HEK293 (cell line): ENCODE measurements at regions not wholly inside any gene's neighbourhood (a gene's known extent, or its start where the extent isn't known, plus 50 kb on each side); places are given as distances from the start of the nearest gene placed in this dataset.

Source experiments
- CTCF ChIA-PET: fragments of 350-600 bp; formaldehyde crosslinking; extraction: SDS; loops from one replicate; lab custom pipeline; 2021; ENCODE audit warnings: antibody characterized with exemption; lab: Yijun Ruan, JAX
- POLR2A ChIA-PET: fragments of 300-600 bp; formaldehyde crosslinking; extraction: SDS; loops from one replicate; lab custom pipeline; 2020; ENCODE audit warnings: antibody characterized with exemption, inconsistent platforms; lab: Yijun Ruan, JAX
- H3K27ac ChIP-seq: fragments of 200-500 bp; sonication (Bioruptor generic); 2 replicates; pipeline ENCODE4 v1.5.1; 2014; ENCODE audit warnings: low read depth, low read length, control low read depth, inconsistent platforms; ENCODE audit errors: extremely low read depth
- H3K36me3 ChIP-seq, 2 experiments: fragments of 200-500 bp in 1 of 2; sonication (Bioruptor generic) in 1 of 2; 1 replicate in 1 of 2; 2 replicates in 1 of 2; pipeline ENCODE4 v1.5.1; 2014 to 2017; ENCODE audit warnings: inconsistent platforms in 2 of 2, low read length in 2 of 2; ENCODE audit not compliant: control insufficient read depth in 2 of 2, insufficient read depth in 1 of 2
- H3K4me1 ChIP-seq: fragments of 200-500 bp; sonication (Bioruptor generic); 2 replicates; pipeline ENCODE4 v1.5.1; 2014; ENCODE audit warnings: mild to moderate bottlenecking, low read length, inconsistent platforms; ENCODE audit not compliant: control insufficient read depth, insufficient read depth
- H3K4me3 ChIP-seq: 2 replicates; pipeline ENCODE4 v1.5.1; 2011; ENCODE audit warnings: low read depth, mild to moderate bottlenecking, control low read depth, low read length, moderate library complexity
- H3K9me3 ChIP-seq: fragments of 200-500 bp; sonication (Bioruptor generic); 2 replicates; pipeline ENCODE4 v1.5.1; 2014; ENCODE audit warnings: low read depth, low read length, inconsistent platforms; ENCODE audit not compliant: control insufficient read depth, insufficient read depth
- GFI1B ChIP-seq: fragments of 450-650 bp; formaldehyde crosslinking; IDR thresholded peaks from 2 replicates; pipeline ENCODE4 v1.5.1; 2016; ENCODE audit warnings: missing biosample characterization, missing genetic modification characterization
- GLIS1 ChIP-seq: fragments of 450-650 bp; formaldehyde crosslinking; IDR thresholded peaks from 2 replicates; pipeline ENCODE4 v1.5.1; 2016; ENCODE audit warnings: missing biosample characterization, missing genetic modification characterization
- GLIS2 ChIP-seq: fragments of 450-650 bp; formaldehyde crosslinking; IDR thresholded peaks from 2 replicates; pipeline ENCODE4 v1.5.1; 2016; ENCODE audit warnings: missing biosample characterization, missing genetic modification characterization
- KLF1 ChIP-seq: fragments of 450-650 bp; formaldehyde crosslinking; IDR thresholded peaks from 2 replicates; pipeline ENCODE4 v1.5.1; 2016; ENCODE audit warnings: missing biosample characterization, missing genetic modification characterization
- KLF16 ChIP-seq: fragments of 450-650 bp; formaldehyde crosslinking; IDR thresholded peaks from 2 replicates; pipeline ENCODE4 v1.5.1; 2017; ENCODE audit warnings: missing biosample characterization, missing genetic modification characterization
- KLF8 ChIP-seq: fragments of 450-650 bp; formaldehyde crosslinking; IDR thresholded peaks from 2 replicates; pipeline ENCODE4 v1.5.1; 2016; ENCODE audit warnings: missing biosample characterization, missing genetic modification characterization
- KLF9 ChIP-seq: fragments of 450-650 bp; formaldehyde crosslinking; IDR thresholded peaks from 2 replicates; pipeline ENCODE4 v1.5.1; 2016; ENCODE audit warnings: missing biosample characterization, missing genetic modification characterization, low read depth
- OSR2 ChIP-seq: fragments of 450-650 bp; formaldehyde crosslinking; IDR thresholded peaks from 2 replicates; pipeline ENCODE4 v1.5.1; 2016; ENCODE audit warnings: missing biosample characterization, missing genetic modification characterization
- TRIM28 ChIP-seq: IDR thresholded peaks from 2 replicates; pipeline ENCODE4 v1.6.1; 2011; ENCODE audit warnings: low read length, control low read depth, borderline replicate concordance
- WT1 ChIP-seq: fragments of 450-650 bp; formaldehyde crosslinking; IDR thresholded peaks from 2 replicates; pipeline ENCODE4 v1.5.1; 2016; ENCODE audit warnings: missing biosample characterization, missing genetic modification characterization
- YY1 ChIP-seq: fragments of 450-650 bp; formaldehyde crosslinking; IDR thresholded peaks from 2 replicates; pipeline ENCODE4 v1.5.1; 2018; ENCODE audit warnings: missing biosample characterization, missing genetic modification characterization
- YY2 ChIP-seq: fragments of 450-650 bp; formaldehyde crosslinking; IDR thresholded peaks from 2 replicates; pipeline ENCODE4 v1.5.1; 2016; ENCODE audit warnings: missing biosample characterization, missing genetic modification characterization
- ZBTB48 ChIP-seq: fragments of 450-650 bp; formaldehyde crosslinking; IDR thresholded peaks from 2 replicates; pipeline ENCODE4 v1.5.1; 2016; ENCODE audit warnings: missing biosample characterization, missing genetic modification characterization
- ZNF16 ChIP-seq: fragments of 450-650 bp; formaldehyde crosslinking; IDR thresholded peaks from 2 replicates; pipeline ENCODE4 v1.5.1; 2016; ENCODE audit warnings: low read depth, missing biosample characterization, missing genetic modification characterization
- ZNF2 ChIP-seq: fragments of 450-650 bp; formaldehyde crosslinking; IDR thresholded peaks from 2 replicates; pipeline ENCODE4 v1.5.1; 2016; ENCODE audit warnings: missing biosample characterization, missing genetic modification characterization
- ZNF221 ChIP-seq: fragments of 450-650 bp; formaldehyde crosslinking; IDR thresholded peaks from 2 replicates; pipeline ENCODE4 v1.5.1; 2017; ENCODE audit warnings: missing biosample characterization, missing genetic modification characterization, borderline replicate concordance
- ZNF423 ChIP-seq: fragments of 450-650 bp; formaldehyde crosslinking; IDR thresholded peaks from 2 replicates; pipeline ENCODE4 v1.5.1; 2016; ENCODE audit warnings: missing biosample characterization, missing genetic modification characterization
- ZNF473 ChIP-seq: fragments of 450-650 bp; formaldehyde crosslinking; IDR thresholded peaks from 2 replicates; pipeline ENCODE4 v1.5.1; 2017; ENCODE audit warnings: missing biosample characterization, missing genetic modification characterization
- ZNF529 ChIP-seq: fragments of 450-650 bp; formaldehyde crosslinking; IDR thresholded peaks from 2 replicates; pipeline ENCODE4 v1.5.1; 2017; ENCODE audit warnings: missing genetic modification characterization, missing biosample characterization; ENCODE audit not compliant: insufficient replicate concordance
- ZNF548 ChIP-seq: fragments of 450-650 bp; formaldehyde crosslinking; IDR thresholded peaks from 2 replicates; pipeline ENCODE4 v1.5.1; 2016; ENCODE audit warnings: missing biosample characterization, missing genetic modification characterization
- ZNF558 ChIP-seq: fragments of 450-650 bp; formaldehyde crosslinking; IDR thresholded peaks from 2 replicates; pipeline ENCODE4 v1.5.1; 2016; ENCODE audit warnings: missing biosample characterization, missing genetic modification characterization
- ZNF768 ChIP-seq: fragments of 450-650 bp; formaldehyde crosslinking; IDR thresholded peaks from 2 replicates; pipeline ENCODE4 v1.5.1; 2018; ENCODE audit warnings: missing biosample characterization, mild to moderate bottlenecking, missing genetic modification characterization
- ZNF776 ChIP-seq: fragments of 450-650 bp; formaldehyde crosslinking; IDR thresholded peaks from 2 replicates; pipeline ENCODE4 v1.5.0; 2017; ENCODE audit warnings: missing biosample characterization, missing genetic modification characterization, borderline replicate concordance
- ZXDB ChIP-seq: fragments of 450-650 bp; formaldehyde crosslinking; IDR thresholded peaks from 2 replicates; pipeline ENCODE4 v1.5.1; 2016; ENCODE audit warnings: missing biosample characterization, missing genetic modification characterization
- TF ChIP-seq, protein P1 (sequence below): fragments of 450-650 bp; formaldehyde crosslinking; IDR thresholded peaks from 2 replicates; pipeline ENCODE4 v1.5.1; 2016; ENCODE audit warnings: missing biosample characterization, missing genetic modification characterization
- TF ChIP-seq, protein P2 (sequence below): fragments of 450-650 bp; formaldehyde crosslinking; IDR thresholded peaks from 2 replicates; pipeline ENCODE4 v1.5.1; 2016; ENCODE audit warnings: missing biosample characterization, missing genetic modification characterization, borderline replicate concordance
- TF ChIP-seq, protein P3 (sequence below): fragments of 450-650 bp; IDR thresholded peaks from 2 replicates; pipeline ENCODE4 v1.5.1; 2018; ENCODE audit warnings: missing biosample characterization, mild to moderate bottlenecking, missing genetic modification characterization
- TF ChIP-seq, protein P4 (sequence below): fragments of 450-650 bp; formaldehyde crosslinking; IDR thresholded peaks from 2 replicates; pipeline ENCODE4 v1.5.1; 2016; ENCODE audit warnings: missing biosample characterization, missing genetic modification characterization

DNA sequence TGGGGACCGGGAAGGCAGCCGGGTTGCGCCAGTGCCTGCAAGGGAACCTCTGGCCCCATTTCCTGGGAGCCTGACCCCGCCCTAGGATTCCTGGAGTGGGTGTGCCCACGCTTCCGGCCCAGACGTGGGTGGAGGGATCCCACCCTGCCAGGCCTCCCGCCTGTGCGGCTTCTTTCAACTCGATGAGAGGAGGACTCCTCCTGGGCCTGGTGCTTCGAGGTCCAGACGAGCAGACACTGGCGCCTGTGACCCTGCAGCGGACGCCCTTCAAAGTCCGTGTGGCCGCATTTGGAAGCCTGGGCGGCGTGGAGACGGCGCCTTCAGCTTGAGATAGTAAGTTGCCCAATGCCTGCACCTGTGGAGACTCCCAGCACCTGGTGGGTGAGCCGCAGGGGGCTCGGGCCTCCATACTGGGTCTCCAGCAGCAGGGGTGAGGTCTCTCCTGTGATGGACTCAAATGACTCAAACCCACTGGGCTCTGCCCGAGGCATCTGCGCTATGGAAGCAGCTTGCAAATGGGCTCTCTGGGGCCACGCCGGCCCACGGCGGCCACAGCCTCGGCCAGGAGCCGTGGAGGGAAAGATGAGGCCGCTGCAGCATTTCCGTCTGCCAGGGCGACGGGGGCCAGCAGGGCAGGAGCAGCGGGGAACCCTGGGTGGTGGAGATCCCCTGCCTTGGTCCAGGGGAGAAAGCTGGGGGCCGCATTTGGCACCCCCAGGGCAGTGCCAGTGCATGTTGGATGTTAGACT lies 64.3 kb upstream of the PPARA start:
- H3K4me1 ChIP-seq: peaks cover 7% of the 10 kb centered on the region
- H3K4me3 ChIP-seq: no peak overlapping the region
- no peaks in the 10 kb centered on the region for H3K9me3 ChIP-seq
- ChIA-PET POLR2A (interaction anchor here (1.2 kb wide), 1 partner anchor 12 kb away, joined by 3 read pairs; no protein-coding TSS in a partner anchor), CTCF (interaction anchor here (2.0 kb wide), 1 partner anchor 80 kb away, joined by 11 read pairs; no protein-coding TSS in a partner anchor)
- H3K36me3 ChIP-seq: peaks cover 0 to 16% of the 10 kb centered on the region in 2 experiments; a peak in 1 of 3 replicates
- peak overlapping the region; percentile 33; the same call in 1 of the 2 replicates for H3K27ac ChIP-seq
- TF ChIP-seq YY1: no peak
- TF ChIP-seq, protein P1, sequence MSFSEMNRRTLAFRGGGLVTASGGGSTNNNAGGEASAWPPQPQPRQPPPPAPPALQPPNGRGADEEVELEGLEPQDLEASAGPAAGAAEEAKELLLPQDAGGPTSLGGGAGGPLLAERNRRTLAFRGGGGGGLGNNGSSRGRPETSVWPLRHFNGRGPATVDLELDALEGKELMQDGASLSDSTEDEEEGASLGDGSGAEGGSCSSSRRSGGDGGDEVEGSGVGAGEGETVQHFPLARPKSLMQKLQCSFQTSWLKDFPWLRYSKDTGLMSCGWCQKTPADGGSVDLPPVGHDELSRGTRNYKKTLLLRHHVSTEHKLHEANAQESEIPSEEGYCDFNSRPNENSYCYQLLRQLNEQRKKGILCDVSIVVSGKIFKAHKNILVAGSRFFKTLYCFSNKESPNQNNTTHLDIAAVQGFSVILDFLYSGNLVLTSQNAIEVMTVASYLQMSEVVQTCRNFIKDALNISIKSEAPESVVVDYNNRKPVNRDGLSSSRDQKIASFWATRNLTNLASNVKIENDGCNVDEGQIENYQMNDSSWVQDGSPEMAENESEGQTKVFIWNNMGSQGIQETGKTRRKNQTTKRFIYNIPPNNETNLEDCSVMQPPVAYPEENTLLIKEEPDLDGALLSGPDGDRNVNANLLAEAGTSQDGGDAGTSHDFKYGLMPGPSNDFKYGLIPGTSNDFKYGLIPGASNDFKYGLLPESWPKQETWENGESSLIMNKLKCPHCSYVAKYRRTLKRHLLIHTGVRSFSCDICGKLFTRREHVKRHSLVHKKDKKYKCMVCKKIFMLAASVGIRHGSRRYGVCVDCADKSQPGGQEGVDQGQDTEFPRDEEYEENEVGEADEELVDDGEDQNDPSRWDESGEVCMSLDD (tag by site-specific recombination): no peak
- TF ChIP-seq WT1 (tag by site-specific recombination): no peak
- no peak for TF ChIP-seq KLF16
- TF ChIP-seq KLF9 (tag by site-specific recombination): peak; percentile 65
- no peak for TF ChIP-seq OSR2 (tag by site-specific recombination)
- no peak for TF ChIP-seq TRIM28
- TF ChIP-seq KLF8 (tag by site-specific recombination): peak; percentile 63
- no peak for TF ChIP-seq ZNF16 (tag by site-specific recombination)
- no peak for TF ChIP-seq ZNF423 (tag by site-specific recombination)
- TF ChIP-seq, protein P2, sequence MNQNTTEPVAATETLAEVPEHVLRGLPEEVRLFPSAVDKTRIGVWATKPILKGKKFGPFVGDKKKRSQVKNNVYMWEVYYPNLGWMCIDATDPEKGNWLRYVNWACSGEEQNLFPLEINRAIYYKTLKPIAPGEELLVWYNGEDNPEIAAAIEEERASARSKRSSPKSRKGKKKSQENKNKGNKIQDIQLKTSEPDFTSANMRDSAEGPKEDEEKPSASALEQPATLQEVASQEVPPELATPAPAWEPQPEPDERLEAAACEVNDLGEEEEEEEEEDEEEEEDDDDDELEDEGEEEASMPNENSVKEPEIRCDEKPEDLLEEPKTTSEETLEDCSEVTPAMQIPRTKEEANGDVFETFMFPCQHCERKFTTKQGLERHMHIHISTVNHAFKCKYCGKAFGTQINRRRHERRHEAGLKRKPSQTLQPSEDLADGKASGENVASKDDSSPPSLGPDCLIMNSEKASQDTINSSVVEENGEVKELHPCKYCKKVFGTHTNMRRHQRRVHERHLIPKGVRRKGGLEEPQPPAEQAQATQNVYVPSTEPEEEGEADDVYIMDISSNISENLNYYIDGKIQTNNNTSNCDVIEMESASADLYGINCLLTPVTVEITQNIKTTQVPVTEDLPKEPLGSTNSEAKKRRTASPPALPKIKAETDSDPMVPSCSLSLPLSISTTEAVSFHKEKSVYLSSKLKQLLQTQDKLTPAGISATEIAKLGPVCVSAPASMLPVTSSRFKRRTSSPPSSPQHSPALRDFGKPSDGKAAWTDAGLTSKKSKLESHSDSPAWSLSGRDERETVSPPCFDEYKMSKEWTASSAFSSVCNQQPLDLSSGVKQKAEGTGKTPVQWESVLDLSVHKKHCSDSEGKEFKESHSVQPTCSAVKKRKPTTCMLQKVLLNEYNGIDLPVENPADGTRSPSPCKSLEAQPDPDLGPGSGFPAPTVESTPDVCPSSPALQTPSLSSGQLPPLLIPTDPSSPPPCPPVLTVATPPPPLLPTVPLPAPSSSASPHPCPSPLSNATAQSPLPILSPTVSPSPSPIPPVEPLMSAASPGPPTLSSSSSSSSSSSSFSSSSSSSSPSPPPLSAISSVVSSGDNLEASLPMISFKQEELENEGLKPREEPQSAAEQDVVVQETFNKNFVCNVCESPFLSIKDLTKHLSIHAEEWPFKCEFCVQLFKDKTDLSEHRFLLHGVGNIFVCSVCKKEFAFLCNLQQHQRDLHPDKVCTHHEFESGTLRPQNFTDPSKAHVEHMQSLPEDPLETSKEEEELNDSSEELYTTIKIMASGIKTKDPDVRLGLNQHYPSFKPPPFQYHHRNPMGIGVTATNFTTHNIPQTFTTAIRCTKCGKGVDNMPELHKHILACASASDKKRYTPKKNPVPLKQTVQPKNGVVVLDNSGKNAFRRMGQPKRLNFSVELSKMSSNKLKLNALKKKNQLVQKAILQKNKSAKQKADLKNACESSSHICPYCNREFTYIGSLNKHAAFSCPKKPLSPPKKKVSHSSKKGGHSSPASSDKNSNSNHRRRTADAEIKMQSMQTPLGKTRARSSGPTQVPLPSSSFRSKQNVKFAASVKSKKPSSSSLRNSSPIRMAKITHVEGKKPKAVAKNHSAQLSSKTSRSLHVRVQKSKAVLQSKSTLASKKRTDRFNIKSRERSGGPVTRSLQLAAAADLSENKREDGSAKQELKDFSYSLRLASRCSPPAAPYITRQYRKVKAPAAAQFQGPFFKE (tag by site-specific recombination): no peak
- TF ChIP-seq ZBTB48 (tag by site-specific recombination): no peak
- peak; percentile 74 for TF ChIP-seq GLIS1
- no peak for TF ChIP-seq ZNF768 (tag by site-specific recombination)
- TF ChIP-seq ZNF558 (tag by site-specific recombination): no peak
- TF ChIP-seq, protein P3, sequence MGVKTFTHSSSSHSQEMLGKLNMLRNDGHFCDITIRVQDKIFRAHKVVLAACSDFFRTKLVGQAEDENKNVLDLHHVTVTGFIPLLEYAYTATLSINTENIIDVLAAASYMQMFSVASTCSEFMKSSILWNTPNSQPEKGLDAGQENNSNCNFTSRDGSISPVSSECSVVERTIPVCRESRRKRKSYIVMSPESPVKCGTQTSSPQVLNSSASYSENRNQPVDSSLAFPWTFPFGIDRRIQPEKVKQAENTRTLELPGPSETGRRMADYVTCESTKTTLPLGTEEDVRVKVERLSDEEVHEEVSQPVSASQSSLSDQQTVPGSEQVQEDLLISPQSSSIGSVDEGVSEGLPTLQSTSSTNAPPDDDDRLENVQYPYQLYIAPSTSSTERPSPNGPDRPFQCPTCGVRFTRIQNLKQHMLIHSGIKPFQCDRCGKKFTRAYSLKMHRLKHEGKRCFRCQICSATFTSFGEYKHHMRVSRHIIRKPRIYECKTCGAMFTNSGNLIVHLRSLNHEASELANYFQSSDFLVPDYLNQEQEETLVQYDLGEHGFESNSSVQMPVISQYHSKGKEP: no peak
- no peak for TF ChIP-seq ZNF548 (tag by site-specific recombination)
- no peak for TF ChIP-seq GFI1B (tag by site-specific recombination)
- no peak for TF ChIP-seq ZXDB (tag by site-specific recombination)
- TF ChIP-seq ZNF776 (tag by site-specific recombination): no peak
- TF ChIP-seq, protein P4, sequence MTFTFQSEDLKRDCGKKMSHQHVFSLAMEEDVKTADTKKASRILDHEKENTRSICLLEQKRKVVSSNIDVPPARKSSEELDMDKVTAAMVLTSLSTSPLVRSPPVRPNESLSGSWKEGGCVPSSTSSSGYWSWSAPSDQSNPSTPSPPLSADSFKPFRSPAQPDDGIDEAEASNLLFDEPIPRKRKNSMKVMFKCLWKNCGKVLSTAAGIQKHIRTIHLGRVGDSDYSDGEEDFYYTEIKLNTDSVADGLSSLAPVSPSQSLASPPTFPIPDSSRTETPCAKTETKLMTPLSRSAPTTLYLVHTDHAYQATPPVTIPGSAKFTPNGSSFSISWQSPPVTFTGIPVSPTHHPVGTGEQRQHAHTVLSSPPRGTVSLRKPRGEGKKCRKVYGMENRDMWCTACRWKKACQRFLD (tag by site-specific recombination): no peak
- TF ChIP-seq KLF1: peak; percentile 100
- TF ChIP-seq YY2: no peak
- TF ChIP-seq ZNF473 (tag by site-specific recombination): no peak
- TF ChIP-seq ZNF221: no peak
- no peak for TF ChIP-seq ZNF2 (tag by site-specific recombination)
- TF ChIP-seq ZNF529 (tag by site-specific recombination): no peak
- TF ChIP-seq GLIS2 (tag by site-specific recombination): peak; percentile 63
